GM18508 (cell line): ENCODE measurements at regions not wholly inside any gene's neighbourhood (a gene's known extent, or its start where the extent isn't known, plus 50 kb on each side); places are given as distances from the start of the nearest gene placed in this dataset.

Experiments used
- ATAC-seq: cut with Tn5 transposase; IDR thresholded peaks from one replicate; pipeline ENCODE4 v1.9.1; 2021; ENCODE audit warnings: moderate number of reproducible peaks; ENCODE audit not compliant: insufficient read depth, unreplicated experiment

DNA sequence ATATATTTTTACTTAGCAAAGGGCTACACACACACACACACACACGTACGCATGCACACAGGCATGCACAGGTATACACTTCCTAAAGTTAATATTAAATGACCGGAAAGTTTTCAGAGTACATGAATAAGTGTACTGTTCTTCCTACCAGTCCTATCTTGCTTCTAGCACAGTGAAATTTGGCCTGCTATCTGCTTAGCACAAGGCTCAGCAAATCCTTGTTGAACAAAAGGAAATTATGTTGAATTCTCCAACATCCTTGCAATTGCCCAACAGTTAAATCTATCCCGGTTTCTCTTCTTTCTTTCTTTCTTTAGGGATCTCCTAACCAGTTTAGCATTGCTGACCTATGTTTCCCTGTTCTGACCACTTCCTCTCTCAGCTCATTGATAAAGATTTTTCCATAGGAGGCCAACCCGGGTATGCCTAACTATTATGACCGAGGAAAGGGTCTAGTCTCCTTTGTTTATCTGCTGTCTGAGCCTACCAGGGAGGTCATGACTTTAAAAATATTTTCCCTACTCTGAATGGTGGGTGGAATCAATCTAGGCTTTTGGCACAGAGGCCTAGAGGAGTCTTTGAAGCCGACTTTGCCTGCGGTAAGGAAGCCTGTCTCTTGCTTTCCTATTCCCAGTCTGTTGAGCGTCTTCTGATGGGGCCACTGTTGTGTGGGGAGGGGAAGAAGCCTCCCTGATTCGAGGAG is 400.7 kb downstream of the HRH4 start:
- no peak for ATAC-seq

DNA sequence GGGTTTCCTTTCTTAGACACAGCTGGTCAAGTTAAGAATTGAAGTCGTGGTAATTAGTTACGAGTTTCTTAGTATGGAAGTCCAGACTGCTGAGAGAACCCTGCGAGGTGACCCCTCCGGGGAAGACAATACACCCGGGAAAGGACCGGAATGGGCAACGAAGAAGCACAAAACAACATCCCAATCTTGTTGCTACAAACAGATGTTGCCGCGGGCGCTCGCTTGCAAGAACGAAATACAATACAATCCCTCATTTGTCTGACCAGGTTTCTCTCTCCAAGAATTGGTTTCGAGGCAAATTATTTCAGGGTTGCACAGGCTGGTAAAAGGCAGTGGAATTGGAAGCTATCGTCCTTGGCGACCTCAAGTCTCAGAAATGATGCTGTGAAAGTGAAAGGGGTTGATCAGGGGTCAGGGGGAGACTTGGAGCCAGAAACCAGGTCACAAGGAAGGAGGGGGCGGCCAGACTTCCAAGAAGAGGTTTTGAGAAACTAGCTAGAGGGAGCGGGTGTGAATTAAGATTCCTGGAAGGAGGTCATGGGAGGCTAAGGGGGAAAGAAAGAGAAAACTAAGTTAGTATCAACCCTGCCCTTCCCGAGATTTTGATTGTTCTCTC is 401.9 kb downstream of the HRH4 start:
- no peak for ATAC-seq

DNA sequence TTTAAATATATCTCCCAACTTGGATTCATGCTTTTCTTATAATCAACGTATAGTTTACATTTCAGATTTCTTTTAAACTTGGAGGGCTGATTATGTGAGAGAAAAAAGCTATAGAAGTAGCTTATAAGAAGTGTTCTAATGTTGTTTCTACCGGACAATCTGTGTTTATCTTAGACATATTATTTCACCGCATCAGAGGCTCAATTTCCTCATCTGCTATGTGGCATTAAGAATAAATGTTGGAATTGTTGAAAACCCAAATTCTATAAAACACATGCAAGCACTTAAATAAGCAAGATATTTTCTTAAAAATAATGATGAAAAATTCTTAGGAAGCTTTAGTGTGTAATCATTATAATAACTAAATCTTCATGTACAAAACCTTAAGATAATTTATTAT is 407.9 kb downstream of the HRH4 start:
- ATAC-seq = no peak

DNA sequence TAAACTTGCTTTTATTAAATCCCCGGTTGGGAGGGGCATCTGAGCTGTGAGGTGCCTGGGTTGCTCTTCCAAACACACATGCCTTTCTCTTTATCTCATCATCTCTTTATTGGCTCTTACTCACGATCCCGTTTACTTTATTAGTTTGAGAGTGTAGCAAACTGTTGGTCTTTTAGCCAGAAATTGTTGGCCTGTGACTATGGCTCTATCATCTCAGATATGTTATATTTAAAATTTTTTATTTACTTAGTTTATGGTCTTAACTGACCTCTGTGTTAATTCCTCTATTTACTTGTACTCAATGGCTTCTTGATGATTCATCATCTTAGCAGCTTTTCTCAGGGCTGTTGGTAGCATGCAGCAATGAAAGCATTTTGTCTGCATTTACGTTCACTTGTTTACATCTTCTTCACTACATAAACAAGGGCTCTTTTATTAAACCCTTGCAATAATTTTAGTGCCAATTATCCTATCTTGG is 408.4 kb downstream of the HRH4 start:
- no peak for ATAC-seq

DNA sequence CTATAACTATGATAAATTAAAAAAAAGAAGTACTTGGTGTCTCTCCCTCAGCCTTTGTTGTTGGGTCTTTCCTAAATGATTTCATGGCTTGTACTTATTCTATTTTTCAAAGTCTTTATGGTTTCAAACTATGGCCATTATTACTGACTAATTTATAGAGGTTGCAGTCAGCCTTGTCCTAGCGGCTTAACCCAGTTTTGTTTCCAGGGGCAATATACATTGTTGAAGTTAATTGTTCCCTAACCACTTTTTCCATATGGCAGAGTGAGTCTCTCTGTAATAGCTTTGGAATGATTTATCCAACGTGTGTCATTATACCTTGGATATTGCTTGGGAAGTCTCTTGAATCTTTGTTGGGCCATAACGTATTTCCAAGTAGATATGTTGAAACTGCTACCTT is 408.8 kb downstream of the HRH4 start:
- no peak for ATAC-seq

DNA sequence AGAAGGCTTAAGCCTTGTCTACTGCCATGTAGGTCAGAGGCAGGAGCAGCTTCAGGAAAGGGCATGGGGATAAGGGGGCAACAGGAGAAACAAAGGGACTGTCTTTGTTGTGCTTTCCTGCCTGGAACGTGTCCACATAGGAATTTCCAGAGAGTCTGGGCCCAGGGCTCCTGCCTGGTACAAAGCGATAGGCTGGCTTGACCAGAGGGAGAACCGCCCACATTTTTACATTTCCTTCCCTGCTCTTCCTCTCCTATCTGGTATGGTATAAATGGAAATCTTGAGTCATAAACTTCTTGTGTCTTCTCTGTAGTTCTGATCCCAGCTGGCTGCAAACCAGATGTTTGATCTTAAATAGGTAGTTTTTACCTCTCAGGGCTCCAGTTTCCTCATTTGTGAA is 414.8 kb downstream of the HRH4 start:
- ATAC-seq = no peak

DNA sequence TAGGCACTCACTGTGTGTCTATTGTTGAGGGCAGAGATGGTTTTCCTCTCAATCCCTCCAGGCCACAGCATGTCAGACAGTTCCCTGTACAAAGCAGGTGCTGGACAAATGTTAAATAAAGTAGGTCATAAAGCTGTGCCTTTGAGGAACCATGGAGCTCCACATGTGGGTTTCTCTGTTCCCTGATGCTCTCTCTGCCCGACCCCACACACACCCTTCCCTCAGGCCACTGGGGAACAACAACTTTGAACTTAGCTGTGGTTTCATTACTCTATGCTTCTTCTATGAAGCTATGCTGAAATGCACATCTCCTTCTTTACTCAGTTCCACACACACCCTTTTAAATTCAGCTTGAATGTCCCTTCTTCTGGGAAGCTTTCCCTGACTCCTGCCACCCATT is 415.3 kb downstream of the HRH4 start:
- ATAC-seq = no peak

DNA sequence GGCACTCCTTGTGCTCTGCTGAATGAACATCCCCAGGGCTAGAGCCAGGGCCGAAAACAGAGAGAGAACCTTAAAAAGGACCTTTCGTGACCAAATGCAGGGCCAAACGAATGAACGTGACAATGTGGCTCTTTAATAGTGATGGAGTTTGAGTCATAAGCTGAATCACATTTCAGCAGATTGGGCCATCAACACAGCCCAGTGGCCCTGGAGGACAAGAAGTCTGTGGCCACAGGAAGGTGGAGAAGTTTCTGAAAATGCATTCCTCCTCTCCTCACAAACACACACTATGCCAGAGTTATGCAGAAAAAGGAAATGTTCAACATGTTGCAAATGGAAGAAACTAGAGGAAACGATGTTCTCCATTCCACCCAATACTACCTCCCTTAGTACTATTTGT is 415.8 kb downstream of the HRH4 start:
- ATAC-seq = no peak

DNA sequence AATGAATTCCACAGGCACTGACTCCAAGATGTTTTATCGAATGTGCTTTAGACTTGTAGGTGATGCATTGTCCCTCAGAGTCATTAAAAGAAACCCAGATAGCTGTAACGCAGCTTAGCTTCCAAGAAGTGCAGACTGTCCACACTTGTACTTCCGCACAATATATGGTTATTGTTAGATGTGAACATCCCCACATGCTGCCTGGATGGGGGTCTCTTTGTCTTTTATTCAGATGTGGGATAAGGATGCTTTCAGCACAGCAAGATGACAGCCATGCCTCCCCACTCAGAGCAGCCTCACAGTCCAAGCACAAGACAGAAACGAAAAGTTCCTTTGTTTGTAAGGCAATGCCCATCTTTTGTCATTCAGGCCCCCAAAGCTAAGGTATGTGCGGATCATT is 416.6 kb downstream of the HRH4 start:
- ATAC-seq = no peak

DNA sequence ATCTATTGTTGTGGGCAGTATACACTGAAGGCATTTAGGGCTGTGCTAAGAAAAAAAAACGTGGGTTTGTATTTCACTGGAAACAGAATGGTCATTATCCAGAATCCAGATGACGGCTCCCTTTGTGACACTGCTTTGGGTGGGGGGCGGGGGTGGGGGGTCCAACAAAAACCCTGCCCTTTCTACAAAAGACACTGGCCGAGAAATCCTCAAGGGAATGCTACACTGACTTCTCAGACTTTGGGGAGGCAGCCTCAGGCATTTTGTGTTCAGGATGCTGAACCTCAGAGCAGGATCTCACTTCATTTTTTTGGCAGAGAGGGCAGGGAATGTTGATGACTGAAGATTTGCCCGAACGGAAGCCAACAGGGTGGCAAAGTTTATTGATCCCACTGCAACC is 417.1 kb downstream of the HRH4 start:
- no peak for ATAC-seq

DNA sequence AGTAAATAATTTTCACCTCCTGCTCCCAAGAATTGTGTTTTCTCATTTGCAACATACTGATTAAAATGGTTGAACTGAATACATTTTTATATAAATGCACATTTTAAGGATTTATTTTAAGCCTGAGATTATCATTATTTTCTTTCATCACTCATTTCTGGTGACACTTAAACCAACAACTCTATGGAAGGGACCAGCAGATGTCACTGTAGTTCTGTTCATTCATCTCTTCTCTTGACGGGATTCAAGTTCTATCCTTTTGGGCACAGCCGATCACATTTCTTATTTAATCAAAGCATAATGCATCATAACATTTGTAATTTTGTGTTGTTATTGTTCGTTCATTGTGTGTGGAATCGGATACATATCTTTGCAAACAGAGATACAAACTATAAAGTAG is 417.9 kb downstream of the HRH4 start:
- no peak for ATAC-seq

DNA sequence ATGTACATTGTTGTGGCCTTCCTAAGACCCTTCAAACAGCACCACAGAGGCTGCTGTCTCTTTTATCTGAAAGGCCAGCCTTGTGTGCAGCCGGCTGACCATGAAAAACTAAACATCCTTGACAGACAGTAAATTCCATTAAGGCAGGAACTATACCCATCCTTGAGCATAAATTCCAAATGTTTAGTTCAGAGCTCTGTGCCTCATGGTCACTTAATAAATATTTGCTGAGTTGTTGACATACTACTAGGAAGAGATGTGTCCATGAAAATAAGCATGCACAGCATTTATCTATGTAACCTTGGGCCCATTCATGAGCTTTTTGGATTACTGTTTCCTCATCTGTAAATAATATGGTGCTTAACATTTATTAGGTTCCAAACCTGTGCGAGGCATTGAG is 424.8 kb downstream of the HRH4 start:
- no peak for ATAC-seq

DNA sequence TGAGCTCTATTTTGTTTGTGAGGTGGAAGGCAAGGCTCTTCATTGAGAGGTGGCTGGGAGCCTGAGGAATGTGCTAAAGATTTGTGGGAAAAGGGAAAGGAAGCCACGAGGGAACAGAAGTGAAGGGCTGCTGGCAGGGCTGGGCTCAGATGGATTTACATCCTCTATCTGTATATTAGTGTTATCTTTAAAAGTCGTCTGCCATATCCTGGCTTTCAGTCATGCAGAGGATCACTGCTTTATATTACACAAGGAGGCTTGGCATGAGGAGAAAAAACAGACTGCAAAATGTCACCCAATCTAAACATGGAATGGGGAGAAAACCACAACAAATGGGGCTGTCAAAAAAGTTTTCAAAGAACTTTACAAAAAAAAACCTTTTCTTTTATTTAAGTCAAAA is 434.4 kb downstream of the HRH4 start:
- ATAC-seq = no peak

DNA sequence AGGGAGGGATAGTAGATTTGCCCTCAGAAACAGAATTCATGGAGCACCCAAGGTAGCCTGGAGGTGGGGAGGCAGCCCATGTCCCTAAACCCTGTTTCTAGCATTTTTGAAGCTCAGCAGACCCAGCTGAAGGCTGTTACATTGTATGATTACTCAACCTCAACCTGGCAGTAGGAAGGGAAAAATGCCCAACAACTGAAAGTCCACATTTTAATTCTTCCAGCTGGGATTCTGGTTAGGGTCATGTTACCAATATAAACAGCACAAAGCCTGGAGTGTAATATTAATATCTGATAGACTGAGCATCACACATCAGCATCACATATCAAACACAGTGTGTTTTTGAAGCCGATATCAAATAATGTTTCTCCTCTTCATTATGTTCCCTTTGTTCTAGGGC is 437.0 kb downstream of the HRH4 start:
- ATAC-seq = no peak

DNA sequence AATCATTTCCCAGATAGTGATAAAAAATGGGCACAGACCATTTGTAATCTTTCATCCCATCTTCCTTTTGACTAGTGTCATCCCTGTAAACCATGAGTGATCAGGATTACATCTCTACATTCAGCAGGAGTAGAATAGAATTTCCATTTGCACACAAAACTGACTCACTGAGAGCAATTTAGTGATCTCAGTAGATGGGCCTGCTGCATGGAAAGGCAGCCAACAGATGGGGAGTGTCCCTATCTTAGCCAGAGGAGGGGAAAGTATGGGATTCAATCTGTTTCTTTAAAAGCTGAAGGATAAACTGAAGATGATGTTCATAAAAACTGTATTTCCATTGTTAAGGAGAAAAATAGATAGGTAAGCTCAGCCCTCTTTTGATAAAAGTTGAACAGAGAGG is 441.7 kb downstream of the ZNF521 start:
- ATAC-seq = no peak

DNA sequence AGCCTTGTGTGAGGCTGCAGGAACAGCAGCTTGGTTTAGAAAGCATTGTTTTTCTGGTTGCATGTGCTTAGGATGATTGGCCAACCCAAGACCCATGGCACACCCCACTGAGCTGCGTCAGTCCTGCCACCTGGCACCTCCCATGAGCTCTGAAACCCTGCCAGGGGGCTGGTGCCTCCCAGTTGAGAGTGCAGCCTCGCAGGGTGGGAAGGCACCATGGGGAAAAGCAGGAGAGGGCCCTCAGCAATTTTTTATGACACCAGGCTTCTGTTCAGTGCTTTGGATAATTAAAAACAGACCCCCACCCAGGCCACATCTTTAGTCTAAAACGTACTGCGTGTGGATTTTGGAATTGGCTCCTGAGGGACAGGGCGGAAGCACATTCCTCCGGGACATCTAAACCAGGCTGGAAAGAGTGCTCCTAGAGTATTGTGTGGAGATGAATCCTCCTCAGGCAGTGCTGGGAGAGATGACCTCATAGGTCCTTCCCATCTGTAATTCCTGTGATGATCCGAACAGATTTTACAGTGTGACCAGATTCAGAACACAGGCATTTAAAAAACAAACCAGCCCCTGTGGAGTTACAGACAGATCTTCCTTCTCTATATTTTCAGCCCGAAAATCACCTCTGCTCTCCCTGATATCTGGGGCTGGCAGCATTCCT is 438.3 kb downstream of the ZNF521 start:
- no peak for ATAC-seq

DNA sequence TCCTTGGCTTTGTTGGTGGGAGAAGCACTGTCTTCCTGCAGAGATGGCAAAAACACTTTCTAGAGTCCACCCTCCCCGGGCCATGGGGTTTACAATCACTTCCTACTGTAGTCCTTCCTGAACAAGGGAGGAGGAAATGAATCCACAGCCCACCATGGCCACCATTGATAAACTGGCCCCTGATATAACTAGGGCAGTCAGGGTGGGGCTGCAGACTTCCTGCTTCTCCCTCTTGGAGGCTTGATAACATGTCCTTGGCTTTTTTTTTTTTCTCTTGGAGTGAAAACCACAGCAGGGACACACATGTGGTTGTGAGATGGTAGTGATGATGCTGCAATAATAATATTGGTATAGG is 437.8 kb downstream of the ZNF521 start:
- no peak for ATAC-seq

DNA sequence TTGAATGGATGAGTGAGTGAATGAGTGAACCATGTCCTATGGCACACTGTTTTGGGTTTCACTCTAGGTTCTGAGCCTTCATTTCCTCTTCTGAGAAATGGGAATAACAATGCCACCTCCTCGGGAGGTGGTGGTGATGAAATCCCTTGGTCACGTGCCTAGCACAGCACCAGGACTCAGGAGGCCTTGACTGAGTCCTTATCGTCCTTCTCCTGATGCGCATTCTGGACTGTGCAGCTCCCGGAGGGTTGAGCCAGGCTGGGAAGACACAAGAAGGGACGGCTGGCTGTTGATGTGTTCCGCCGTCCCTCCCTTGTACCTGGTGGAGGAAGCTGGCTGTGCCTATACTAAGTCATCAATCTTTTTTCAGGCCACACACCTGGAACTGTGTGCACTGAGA is 437.3 kb downstream of the ZNF521 start:
- no peak for ATAC-seq

DNA sequence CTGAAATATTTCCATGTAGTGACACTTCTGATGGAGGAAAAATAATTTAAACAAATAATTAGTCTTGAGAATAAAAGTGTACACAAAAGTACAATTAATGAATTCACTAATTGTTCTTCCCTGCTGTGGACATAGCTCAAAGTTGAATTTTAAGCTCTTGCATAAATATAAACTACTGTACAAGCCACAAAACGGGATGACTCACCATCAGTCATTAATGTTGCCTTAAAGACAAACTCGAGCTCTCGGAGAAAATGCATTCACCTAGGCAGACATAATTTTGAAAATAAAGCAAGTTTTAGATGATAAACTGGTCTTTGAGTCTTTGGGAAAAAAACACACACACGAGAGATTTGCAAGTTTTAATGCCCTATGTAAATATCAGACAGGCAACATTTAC is 436.4 kb downstream of the ZNF521 start:
- no peak for ATAC-seq

DNA sequence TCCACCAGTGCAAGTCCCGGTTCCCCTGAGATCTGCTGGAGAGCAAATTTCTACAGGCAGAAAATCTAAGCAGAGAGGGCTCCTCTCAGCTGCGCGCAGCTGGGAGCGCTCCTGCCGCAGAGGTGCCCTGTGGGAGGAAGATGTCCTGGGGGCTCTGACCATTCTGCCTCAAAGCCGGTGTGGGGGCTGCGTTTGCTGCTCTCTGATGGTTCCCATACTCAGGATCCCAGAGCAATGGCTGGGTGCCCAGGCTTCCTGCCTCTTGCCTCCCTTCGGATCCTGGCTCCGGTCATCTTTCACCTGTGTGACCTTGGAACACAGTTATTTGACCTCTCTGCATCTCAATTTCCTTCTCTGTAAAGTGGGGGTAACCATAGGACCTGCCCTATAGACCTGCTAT is 434.2 kb downstream of the ZNF521 start:
- ATAC-seq = no peak

DNA sequence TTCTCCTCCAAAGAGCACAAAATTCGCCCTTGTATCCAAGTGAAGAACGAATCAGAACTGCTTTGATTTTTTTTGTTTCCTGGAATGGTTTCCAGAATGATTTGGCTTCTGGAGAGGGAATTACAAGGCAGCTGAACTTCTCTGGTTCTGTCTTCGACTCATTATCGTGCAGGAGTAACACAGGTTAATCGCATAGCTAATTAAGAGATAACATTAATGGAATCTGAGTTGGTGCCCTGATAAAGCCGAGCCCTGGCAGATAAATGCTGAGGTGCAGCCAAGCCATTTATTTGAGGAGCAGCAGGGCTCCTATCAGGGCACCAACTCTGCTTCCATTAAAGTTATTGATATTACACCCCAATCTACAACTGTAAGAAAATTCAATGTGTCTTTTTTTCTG is 433.7 kb downstream of the ZNF521 start:
- no peak for ATAC-seq
